OCI-LY7 (cell line): ENCODE measurements at regions not wholly inside any gene's neighbourhood (a gene's known extent, or its start where the extent isn't known, plus 50 kb on each side); places are given as distances from the start of the nearest gene placed in this dataset.

Source experiments
- BruUV-seq: library from RNA; stranded (reverse); fragments of 400-500 nt; replicated peaks from 2 replicates; lab custom pipeline; 2021; lab: Mats Ljungman, UMichigan
- CTCF ChIA-PET: fragments of 300-600 bp; sonication (Branson Sonifier 250); formaldehyde crosslinking; loops from one replicate; lab custom pipeline; 2022; ENCODE audit warnings: antibody characterized with exemption; ENCODE audit not compliant: unreplicated experiment; lab: Charles Lee
- POLR2A ChIA-PET: fragments of 300-600 bp; sonication (Branson Sonifier 250); formaldehyde crosslinking; loops from one replicate; lab custom pipeline; 2022; ENCODE audit warnings: antibody characterized with exemption; lab: Charles Lee
- DNase-seq: peaks from one replicate; pipeline ENCODE4 v3.0.0-alpha.2; 2015; ENCODE audit warnings: low spot score
- H2AFZ ChIP-seq: fragments of 200-600 bp; sonication (generic), shearing (Covaris generic); 2 replicates; pipeline ENCODE4 v1.6.1; 2014; ENCODE audit warnings: mild to moderate bottlenecking, antibody characterized with exemption, low read length, moderate library complexity
- H3K27ac ChIP-seq: fragments of 200-600 bp; sonication (generic); 2 replicates; pipeline ENCODE4 v1.5.1; 2014; ENCODE audit warnings: mixed run types, low read depth, mild to moderate bottlenecking, moderate library complexity, low read length, inconsistent platforms; ENCODE audit not compliant: poor library complexity, severe bottlenecking
- H3K36me3 ChIP-seq: fragments of 200-600 bp; sonication (generic); 2 replicates; pipeline ENCODE4 v1.6.1; 2014; ENCODE audit warnings: mild to moderate bottlenecking, antibody characterized with exemption, low read length, moderate library complexity, mixed read lengths; ENCODE audit not compliant: insufficient read depth
- H3K4me1 ChIP-seq: fragments of 200-600 bp; sonication (generic); 2 replicates; pipeline ENCODE4 v1.5.1; 2014; ENCODE audit warnings: mild to moderate bottlenecking, low read length; ENCODE audit not compliant: insufficient read depth, poor library complexity, severe bottlenecking
- H3K4me2 ChIP-seq: fragments of 200-600 bp; sonication (generic); 2 replicates; pipeline ENCODE4 v1.6.1; 2014; ENCODE audit warnings: mild to moderate bottlenecking, low read length
- H3K4me3 ChIP-seq: fragments of 200-600 bp; sonication (generic); 2 replicates; pipeline ENCODE4 v1.5.1; 2014; ENCODE audit warnings: mild to moderate bottlenecking, low read depth, low read length; ENCODE audit not compliant: poor library complexity, severe bottlenecking
- H3K79me2 ChIP-seq: fragments of 200-600 bp; sonication (generic); 2 replicates; pipeline ENCODE4 v1.6.1; 2016; ENCODE audit warnings: low read depth, mild to moderate bottlenecking, low read length, moderate library complexity, mixed read lengths; ENCODE audit not compliant: insufficient read depth
- H3K9me2 ChIP-seq: fragments of 200-600 bp; sonication (generic); 2 replicates; pipeline ENCODE4 v1.6.1; 2016; ENCODE audit warnings: mild to moderate bottlenecking, low read length, mixed read lengths; ENCODE audit not compliant: insufficient read depth
- H3K9me3 ChIP-seq: fragments of 200-600 bp; sonication (generic); 2 replicates; pipeline ENCODE4 v1.6.1; 2014; ENCODE audit warnings: mild to moderate bottlenecking, mixed run types, low read length, mixed read lengths
- H4K20me1 ChIP-seq: fragments of 200-600 bp; sonication (generic); 2 replicates; pipeline ENCODE4 v1.6.1; 2014; ENCODE audit warnings: mild to moderate bottlenecking, antibody characterized with exemption, low read length, moderate library complexity, mixed read lengths; ENCODE audit not compliant: insufficient read depth
- EZH2phosphoT487 ChIP-seq: fragments of 200-600 bp; sonication (generic); IDR thresholded peaks from 2 replicates; pipeline ENCODE4 v1.6.1; 2018; ENCODE audit warnings: low read depth, borderline replicate concordance, mild to moderate bottlenecking, mixed run types, antibody characterized with exemption, low read length, moderate library complexity, mixed read lengths
- intact Hi-C: fragments of 100-400 bp; cut with micrococcal nuclease; formaldehyde crosslinking; loops from one replicate; pipeline ENCODE4 v1.10.0; 2022; ENCODE audit not compliant: unreplicated experiment
- TF ChIP-seq, protein P1 (sequence below): fragments of 200-600 bp; sonication (generic); conservative IDR thresholded peaks from 2 replicates; pipeline ENCODE4 v1.5.1; 2014; ENCODE audit warnings: mild to moderate bottlenecking, antibody characterized with exemption, low read length, moderate library complexity, mixed read lengths

DNA sequence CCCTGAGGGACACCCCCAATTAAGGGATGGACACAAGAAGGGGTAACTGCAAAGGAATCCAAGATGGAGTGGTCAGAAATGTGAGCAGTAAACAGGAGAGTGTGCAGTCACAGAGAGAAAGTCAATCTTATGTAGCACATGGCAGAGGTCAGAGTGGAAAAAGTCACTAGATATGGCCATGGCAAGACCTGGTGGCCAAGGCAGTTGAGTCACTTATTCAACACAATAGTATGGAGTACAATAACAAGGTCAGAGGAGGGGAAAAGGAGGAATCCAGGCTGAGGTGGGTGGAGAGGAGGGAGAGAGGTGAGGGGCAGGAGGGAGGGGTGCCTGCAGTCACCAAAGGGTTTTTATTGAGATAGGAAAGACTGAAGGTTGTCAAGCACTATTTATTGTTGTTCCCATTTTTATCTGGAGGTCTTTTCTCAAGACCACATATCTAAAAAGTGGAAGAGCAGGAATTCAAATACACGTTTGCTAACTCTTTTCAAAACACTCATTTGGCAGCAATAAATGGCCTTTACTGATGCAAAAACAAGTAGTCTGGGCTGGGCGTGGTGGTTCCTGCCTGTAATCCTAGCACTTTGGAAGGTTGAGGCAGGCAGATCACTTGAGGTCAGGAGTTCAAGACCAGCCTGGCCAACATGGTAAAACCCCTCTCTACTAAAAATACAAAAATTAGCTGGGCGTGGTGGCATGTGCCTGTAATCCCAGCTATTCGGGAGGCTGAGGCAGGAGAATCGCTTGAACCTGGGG, 53.3 kb upstream of the ARHGEF3 start:
- Histone ChIP-seq H3K79me2 (no peaks in the 10 kb centered on the region), H3K9me2 (no peaks in the 10 kb centered on the region), H4K20me1 (no peaks in the 10 kb centered on the region), H3K4me1 (peaks cover 15% of the 10 kb centered on the region), H3K27ac (no peak overlapping the region), H3K9me3 (no peaks in the 10 kb centered on the region), H2AFZ (no peak overlapping the region), H3K36me3 (no peaks in the 10 kb centered on the region; the same call in 1 of the 2 replicates), H3K4me2 (no peak overlapping the region), H3K4me3 (no peak overlapping the region)
- TF ChIP-seq, protein P1, sequence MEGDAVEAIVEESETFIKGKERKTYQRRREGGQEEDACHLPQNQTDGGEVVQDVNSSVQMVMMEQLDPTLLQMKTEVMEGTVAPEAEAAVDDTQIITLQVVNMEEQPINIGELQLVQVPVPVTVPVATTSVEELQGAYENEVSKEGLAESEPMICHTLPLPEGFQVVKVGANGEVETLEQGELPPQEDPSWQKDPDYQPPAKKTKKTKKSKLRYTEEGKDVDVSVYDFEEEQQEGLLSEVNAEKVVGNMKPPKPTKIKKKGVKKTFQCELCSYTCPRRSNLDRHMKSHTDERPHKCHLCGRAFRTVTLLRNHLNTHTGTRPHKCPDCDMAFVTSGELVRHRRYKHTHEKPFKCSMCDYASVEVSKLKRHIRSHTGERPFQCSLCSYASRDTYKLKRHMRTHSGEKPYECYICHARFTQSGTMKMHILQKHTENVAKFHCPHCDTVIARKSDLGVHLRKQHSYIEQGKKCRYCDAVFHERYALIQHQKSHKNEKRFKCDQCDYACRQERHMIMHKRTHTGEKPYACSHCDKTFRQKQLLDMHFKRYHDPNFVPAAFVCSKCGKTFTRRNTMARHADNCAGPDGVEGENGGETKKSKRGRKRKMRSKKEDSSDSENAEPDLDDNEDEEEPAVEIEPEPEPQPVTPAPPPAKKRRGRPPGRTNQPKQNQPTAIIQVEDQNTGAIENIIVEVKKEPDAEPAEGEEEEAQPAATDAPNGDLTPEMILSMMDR = no peak
- TF ChIP-seq EZH2phosphoT487 = no peak
- DNase-seq = no peak
- ChIA-PET POLR2A (interaction anchor here (0.6 kb wide), 2 partner anchors 18 to 23 kb away, joined by 3 read pairs; no protein-coding TSS in a partner anchor), CTCF (no interaction called here)
- no TSS peak for BruUV-seq
- intact Hi-C loops = no loop called here

DNA sequence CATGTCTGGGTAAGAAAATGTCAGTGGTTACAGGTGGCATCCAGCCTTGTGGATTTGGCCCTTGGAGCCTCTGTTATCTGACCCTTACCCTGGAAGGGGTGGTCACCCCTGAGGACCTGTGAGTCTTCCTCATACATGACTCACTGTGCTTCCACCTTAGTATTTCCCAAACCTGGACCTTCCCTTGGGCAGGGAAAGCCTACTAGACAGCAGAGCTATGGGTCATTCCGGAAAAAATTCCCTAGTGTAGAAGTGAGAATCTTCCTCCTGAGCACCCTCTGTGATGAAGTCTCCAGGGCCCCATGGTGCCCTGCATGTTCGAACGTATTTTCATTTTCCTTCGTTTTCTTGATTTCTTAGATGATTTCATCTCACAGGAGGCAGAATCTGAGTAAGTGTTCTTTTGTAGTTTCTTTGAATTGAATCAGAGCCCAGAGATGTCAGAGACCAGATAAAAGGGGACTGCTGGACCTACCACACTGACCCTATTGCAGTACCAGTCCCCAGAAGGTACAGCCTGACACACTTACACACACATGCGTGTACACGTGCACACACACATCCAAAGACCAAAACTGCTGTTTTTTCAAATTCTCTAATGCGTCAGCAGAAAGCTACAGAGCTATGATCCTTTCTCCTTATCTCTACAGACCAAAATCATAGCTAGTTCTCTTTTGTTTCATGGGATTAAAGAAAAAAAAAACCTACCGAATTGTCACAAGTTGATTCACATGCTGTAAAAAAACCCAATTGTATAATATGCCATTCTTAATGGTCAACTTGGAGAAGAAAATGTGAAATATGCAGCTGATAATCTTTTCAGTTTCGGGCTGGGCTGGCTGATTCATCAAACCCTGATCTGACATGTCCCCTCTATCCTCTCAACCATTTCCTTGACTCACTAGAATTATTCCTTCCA, 50.5 kb upstream of the ARHGEF3 start:
- POLR2A ChIA-PET = interaction anchor here (0.9 to 1.6 kb wide), 3 partner anchors 11 to 485 kb away, joined by 3 to 9 read pairs (median 3); no protein-coding TSS in a partner anchor

More for the DNA sequence above, 50.5 kb upstream of the ARHGEF3 start:
- H4K20me1 ChIP-seq = no peaks in the 10 kb centered on the region
- TF ChIP-seq, protein P1 = no peak
- TF ChIP-seq EZH2phosphoT487 = no peak
- H3K4me2 ChIP-seq = no peak overlapping the region
- no peak overlapping the region for H3K4me3 ChIP-seq
- peaks cover 4% of the 10 kb centered on the region; the same call in 1 of the 2 replicates for H3K36me3 ChIP-seq
- H3K79me2 ChIP-seq = no peaks in the 10 kb centered on the region
- CTCF ChIA-PET = no interaction called here
- BruUV-seq = no TSS peak
- no peak overlapping the region for H2AFZ ChIP-seq
- no peak overlapping the region for H3K27ac ChIP-seq
- H3K4me1 ChIP-seq = peaks cover 33% of the 10 kb centered on the region
- H3K9me3 ChIP-seq = no peaks in the 10 kb centered on the region
- H3K9me2 ChIP-seq = no peaks in the 10 kb centered on the region
- no peak for DNase-seq
- intact Hi-C loops = no loop called here
